DMS53 treated with DMSO at 0.1 percent for 48 hours (cell line): ENCODE measurements at regions not wholly inside any gene's neighbourhood (a gene's known extent, or its start where the extent isn't known, plus 50 kb on each side); places are given as distances from the start of the nearest gene placed in this dataset.

Experiments used
- DNase-seq: peaks from one replicate; lab custom pipeline; 2025; ENCODE audit not compliant: unreplicated experiment; lab: John Stamatoyannopoulos, UW

DNA sequence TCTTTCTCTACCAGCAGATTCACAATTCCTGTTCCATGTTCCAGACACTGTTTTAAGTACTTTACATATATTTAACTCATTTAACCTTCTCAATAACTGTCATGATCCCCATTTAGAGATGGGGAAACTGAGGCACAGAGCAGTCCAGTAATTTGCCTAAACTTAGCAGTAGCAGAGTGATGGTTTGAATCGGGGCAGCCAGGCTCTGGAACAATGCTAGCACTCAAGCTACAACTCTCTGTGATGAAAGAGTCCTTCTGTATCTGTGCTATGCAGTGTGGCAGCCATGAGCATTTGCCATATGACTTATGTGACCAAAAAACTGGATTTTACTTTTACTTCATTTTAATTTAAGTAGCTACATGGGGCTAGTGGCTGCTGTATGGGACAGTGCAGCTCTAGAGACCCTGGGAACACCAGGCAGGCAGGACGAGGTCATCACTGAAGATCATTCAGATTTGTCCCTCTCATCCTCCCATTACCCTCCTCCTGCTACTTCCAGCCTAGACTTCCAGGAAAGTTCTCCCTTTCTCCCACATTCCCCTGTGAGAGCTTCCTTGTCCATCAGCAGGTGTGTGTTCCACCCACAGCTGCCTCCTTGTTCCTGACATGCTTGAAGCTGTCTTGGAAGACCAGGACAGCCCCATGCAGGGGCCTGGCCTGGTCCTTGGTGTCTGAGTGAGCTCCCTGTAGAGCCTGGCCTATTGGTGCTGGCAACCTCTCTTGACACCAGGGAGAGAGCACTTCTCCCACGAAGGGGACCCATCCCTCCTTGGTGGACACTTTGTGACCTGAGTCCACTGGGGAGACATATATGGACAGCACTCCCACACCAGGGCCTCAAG is 157.0 kb downstream of the MRPL14 start:
- DNase-seq: no peak

DNA sequence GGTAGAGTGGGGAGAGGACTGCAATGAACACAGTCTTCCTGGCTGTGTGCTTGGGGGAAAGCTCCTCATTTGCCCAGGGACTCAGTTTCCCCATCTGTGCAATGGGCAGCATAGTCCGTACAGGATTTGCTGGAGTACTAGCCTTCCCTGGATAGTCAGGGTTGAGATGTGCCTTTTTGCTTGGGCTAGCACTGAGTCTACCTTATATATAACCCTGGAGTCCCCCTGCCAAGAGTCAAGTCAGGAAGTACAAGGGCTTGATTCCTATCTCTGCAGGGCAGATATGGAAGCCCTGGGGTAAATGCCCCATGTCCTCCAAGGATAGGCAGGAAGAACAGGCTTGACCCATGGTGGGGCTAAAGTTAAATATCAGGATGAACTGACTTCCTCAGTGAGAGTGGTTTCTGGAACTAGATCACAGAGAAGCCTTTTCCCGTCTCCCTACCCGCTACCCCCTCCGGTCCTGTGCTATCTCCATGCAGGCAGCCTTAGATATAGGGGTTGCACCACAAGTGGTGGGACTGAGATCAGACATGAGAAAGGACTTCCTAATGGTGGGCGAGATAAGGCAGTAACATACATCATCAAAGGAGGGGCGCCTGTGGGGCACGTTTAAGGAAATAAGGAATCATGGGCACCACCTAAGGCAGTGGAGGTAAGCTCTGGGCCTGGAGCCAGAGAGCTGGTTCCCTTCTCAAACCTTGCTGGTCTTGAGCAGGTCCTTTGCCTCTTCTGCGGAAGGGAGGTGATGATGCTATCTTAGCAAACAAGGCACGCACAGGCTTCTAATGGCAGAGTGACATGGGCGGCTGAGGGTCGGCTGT is 157.9 kb downstream of the MRPL14 start:
- DNase-seq: no peak

GRCh38 chr6:43968110-43968965 is 158.9 kb downstream of the MRPL14 start:
- no peak for DNase-seq

GRCh38 chr6:43967719-43968091 is 159.5 kb downstream of the MRPL14 start:
- DNase-seq: no peak

DNA sequence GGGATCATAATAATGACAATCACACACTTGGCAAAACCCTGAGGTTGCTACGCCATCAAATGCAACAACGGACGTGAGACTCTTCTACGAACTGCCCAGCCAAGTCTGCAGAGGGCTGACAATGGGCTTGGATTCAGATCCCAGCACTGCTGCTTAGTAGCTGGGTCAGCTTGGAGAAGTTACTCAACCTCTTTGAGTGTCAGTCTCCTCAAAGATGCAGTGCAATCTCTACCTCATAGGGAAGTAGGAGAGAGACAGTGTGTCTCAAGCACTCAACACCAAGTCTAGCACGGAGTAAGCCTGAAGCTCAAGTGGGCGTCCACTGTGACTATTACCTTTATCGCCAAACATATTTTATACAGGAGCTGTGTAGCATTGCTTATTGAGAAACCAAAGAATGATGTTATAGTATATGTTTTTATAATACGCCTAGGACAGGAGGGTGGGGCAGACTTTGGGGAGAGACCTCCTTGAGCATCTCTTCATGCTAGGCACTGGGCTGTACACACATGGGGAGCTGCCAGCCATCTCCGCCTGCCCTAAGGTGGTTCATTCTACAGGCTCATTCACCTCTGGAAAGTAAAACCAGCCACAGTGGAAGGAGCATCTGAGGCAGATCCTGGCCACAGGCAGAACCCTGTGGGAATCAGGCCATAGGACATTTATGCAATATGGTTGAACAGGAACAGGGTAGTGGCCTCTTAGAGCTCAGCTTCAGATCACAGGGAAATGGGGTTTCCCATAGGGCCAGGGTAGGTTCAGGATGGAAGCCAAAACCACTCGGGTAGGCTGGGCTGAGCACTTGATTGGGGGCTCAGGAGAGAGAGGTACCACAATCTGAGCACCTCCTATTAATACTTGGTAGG is 160.2 kb downstream of the MRPL14 start:
- DNase-seq: no peak

DNA sequence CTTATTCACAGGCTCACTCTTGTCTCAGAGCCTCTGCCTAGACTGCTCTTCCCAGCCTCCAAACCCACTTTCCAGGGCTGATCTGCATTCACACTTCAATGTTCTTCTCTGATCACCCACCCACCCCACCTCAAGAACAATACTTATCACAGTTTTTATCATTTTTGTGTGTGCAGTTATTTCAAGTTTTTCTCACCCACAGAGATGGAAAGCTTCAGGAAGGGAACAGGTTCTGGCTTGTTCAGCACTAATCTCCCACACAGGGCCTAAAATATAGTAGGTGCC is 160.9 kb downstream of the MRPL14 start:
- no peak for DNase-seq

DNA sequence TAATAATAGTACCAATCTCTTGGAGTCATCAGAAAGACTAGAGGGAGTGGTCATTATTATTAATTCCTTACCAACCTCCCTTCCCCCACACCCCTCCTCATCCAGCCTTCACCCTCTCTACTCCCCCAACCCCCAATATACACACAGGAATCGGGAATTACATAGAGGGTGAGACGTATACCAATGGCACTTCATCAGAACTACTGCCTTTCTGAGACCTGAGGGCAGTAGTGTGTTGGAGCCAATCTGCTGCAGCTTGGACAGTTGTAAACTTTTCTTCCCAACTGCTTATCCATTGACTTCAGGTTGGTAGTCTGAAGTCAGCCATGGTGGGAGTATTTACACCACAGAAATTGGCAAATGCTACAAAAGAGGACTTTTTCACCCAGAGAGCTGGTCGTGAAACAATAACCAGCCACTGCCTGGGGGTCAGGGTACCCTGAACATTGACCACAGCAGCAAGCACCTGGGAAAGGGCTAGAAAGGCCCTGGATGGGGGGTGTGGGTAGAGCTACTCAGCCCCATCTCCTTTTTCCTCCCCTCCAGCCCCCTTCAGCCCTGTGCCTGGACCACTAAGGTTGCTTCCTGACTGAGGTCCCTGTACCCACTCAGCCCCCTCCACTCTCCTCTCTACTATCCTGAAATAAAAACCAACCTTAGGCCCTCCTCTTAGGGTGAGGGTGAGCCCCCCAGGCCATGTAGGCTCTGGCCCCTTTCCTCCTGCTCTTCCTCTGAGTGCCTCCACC is 161.5 kb downstream of the MRPL14 start:
- no peak for DNase-seq

- DNase-seq: no peak
These were observed 162.3 kb downstream of the MRPL14 start for GRCh38 chr6:43964659-43965570.

GRCh38 chr6:43963877-43964658 is 163.2 kb downstream of the MRPL14 start:
- DNase-seq: no peak

DNA sequence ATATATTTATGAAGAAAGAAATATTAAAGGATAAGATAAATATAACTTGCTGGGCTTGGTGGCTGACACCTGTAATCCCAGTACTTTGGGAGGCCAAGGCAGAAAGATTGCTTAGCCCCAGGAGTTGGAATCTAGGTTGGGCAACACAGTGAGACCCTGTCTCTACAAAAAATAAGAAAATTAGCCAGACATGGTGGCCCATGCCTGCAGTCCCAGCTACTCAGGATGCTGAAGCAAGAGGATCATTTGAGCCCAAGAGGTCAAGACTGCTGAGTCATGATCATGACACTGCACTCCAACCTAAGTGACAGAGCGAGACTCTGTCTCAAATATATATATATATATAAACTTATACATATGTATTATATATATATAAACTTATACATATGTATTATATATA is 164.0 kb downstream of the MRPL14 start:
- DNase-seq: no peak

DNA sequence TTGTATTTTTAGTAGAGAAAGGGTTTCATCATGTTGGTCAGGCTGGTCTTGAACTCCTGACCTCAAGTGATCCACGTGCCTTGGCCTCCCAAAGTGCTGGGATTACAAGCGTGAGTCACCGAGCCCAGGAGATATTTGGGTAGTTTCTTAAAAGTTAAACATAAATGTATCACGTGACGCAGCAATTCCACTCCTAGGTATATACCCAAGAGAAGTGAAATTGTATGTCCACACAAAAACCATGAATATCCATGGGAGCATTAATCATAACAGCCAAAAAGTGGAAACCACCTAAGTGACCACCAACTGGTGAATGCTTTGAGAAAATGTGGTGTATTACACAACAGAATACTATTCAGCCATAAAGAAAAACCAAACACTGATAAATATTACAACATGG is 164.8 kb downstream of the MRPL14 start:
- no peak for DNase-seq

GRCh38 chr6:43957273-43957672 is 170.0 kb downstream of the MRPL14 start:
- DNase-seq: no peak

DNA sequence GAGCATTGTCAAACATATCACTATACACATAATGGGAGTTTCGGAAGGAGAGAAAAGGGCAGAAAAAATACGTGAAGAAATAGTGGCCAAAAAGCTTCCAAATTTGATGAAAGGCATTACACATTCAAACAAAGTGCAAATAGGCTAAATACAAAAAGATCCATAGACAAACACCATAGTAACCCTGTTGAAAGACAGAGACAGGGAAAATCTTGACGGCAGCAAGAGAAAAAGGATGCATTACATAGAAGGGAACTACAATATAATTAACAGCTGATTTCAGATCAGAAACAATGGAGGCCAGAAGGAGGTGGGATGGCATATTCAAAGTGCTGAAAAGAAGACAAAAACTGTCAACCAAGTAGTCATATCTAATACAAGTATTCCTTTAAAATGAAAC is 170.8 kb downstream of the MRPL14 start:
- no peak for DNase-seq

GRCh38 chr6:43954311-43955131 is 172.7 kb downstream of the MRPL14 start:
- DNase-seq: no peak

- DNase-seq: no peak
These were observed 173.4 kb downstream of the MRPL14 start for GRCh38 chr6:43953794-43954310.

DNA sequence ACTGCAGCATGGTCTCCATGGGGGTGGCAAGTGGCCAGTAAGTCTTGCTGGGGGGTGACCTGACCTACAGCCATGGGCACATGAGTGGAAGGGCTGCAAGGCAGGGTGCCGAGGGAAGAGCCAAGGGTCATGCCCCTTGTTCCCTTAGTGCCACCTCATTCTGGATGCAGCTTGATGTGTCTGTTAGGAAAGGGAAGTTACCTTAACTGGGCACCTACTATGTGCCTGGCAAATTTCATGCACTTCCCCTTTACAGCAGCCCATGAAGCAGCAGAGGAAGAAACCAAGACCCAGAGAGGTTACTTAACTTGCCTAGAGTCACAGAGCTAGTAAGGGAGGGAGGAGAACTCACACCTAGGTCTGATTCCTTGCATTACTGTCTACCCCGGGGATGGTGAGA is 174.0 kb downstream of the MRPL14 start:
- DNase-seq: no peak

- no peak for DNase-seq
These were observed 174.5 kb downstream of the MRPL14 start for GRCh38 chr6:43952746-43953145.
